ENCODE measurements at regions not wholly inside any gene's neighbourhood (a gene's known extent, or its start where the extent isn't known, plus 50 kb on each side); places are given as distances from the start of the nearest gene placed in this dataset.

GRCh38 chr11:92128026-92128425, 96.6 kb upstream of the FAT3 start:
- no peak overlapping the region for H3K27ac ChIP-seq
- H3K4me1 ChIP-seq, result no peaks in the 10 kb centered on the region
- H3K4me3 ChIP-seq, result no peak overlapping the region
- intact Hi-C loops (cut with DNase I; ENCODE audit: low total_unique reads), result no loop called here
- TF ChIP-seq CTCF (IDR thresholded peaks at IDR 0.05), result no peak
- TF ChIP-seq POLR2A (IDR thresholded peaks at IDR 0.05), result no peak
- H3K9me3 ChIP-seq, result no peaks in the 10 kb centered on the region
- no peak for DNase-seq
- no peaks in the 10 kb centered on the region for H3K36me3 ChIP-seq
- H3K27me3 ChIP-seq, result no peaks in the 10 kb centered on the region

GRCh38 chr11:92125321-92125720, 99.3 kb upstream of the FAT3 start:
- no peak for TF ChIP-seq CTCF (IDR thresholded peaks at IDR 0.05)
- no peak for TF ChIP-seq POLR2A (IDR thresholded peaks at IDR 0.05)
- Histone ChIP-seq H3K4me1 (no peaks in the 10 kb centered on the region), H3K4me3 (no peak overlapping the region), H3K36me3 (no peaks in the 10 kb centered on the region), H3K9me3 (no peaks in the 10 kb centered on the region), H3K27ac (no peak overlapping the region), H3K27me3 (no peaks in the 10 kb centered on the region)
- intact Hi-C loops (cut with DNase I; ENCODE audit: low total_unique reads), result no loop called here
- DNase-seq, result no peak

GRCh38 chr11:92123540-92123939, 101.1 kb upstream of the FAT3 start:
- H3K9me3 ChIP-seq, result no peaks in the 10 kb centered on the region
- TF ChIP-seq CTCF (IDR thresholded peaks at IDR 0.05) (no peak), POLR2A (IDR thresholded peaks at IDR 0.05) (no peak)
- no peak overlapping the region for H3K27ac ChIP-seq
- H3K27me3 ChIP-seq, result no peaks in the 10 kb centered on the region
- intact Hi-C loops (cut with DNase I; ENCODE audit: low total_unique reads), result no loop called here
- DNase-seq, result no peak
- H3K36me3 ChIP-seq, result no peaks in the 10 kb centered on the region
- H3K4me3 ChIP-seq, result no peak overlapping the region
- no peaks in the 10 kb centered on the region for H3K4me1 ChIP-seq

- no peak overlapping the region for H3K27ac ChIP-seq
- no peaks in the 10 kb centered on the region for H3K27me3 ChIP-seq
- H3K9me3 ChIP-seq, result no peaks in the 10 kb centered on the region
- H3K4me3 ChIP-seq, result no peak overlapping the region
- no peak for TF ChIP-seq CTCF (IDR thresholded peaks at IDR 0.05)
- TF ChIP-seq POLR2A (IDR thresholded peaks at IDR 0.05), result no peak
- H3K4me1 ChIP-seq, result no peaks in the 10 kb centered on the region
- H3K36me3 ChIP-seq, result no peaks in the 10 kb centered on the region
- intact Hi-C loops (cut with DNase I; ENCODE audit: low total_unique reads), result no loop called here
- no peak for DNase-seq
Observed at GRCh38 chr11:92122561-92122960, 102.1 kb upstream of the FAT3 start.

- no peak for DNase-seq
- Histone ChIP-seq H3K4me1 (no peaks in the 10 kb centered on the region), H3K9me3 (no peaks in the 10 kb centered on the region), H3K36me3 (no peaks in the 10 kb centered on the region), H3K4me3 (no peak overlapping the region), H3K27me3 (no peaks in the 10 kb centered on the region), H3K27ac (no peak overlapping the region)
- TF ChIP-seq POLR2A (IDR thresholded peaks at IDR 0.05) (no peak), CTCF (IDR thresholded peaks at IDR 0.05) (no peak)
- intact Hi-C loops (cut with DNase I; ENCODE audit: low total_unique reads), result no loop called here
Observed at GRCh38 chr11:92111287-92111686, 113.3 kb upstream of the FAT3 start.
